ENCODE measurements at regions not wholly inside any gene's neighbourhood (a gene's known extent, or its start where the extent isn't known, plus 50 kb on each side); places are given as distances from the start of the nearest gene placed in this dataset.
"Not testable (repeated sequence)": the region's sequence is repeated elsewhere in the genome, so short reads cannot be mapped to it uniquely, and the experiment has no call there.

DNA sequence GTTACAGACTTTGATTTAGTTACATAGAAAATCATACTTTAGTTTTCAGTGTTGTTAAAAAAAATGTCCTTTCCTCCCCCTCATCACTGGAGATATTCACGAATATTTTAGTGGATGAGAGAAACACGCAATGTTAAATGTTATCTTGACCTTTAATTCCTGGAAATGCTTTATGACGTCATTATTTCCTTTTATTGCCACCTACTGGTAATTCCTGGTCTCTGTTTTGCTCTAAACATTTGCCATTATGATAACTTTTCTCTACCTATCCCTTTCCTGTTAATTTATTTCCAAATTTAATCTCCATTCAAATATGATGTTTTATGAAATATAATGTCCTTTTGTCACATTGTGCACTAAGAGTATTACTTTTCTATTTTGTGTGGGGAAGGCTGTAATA lies 770.6 kb downstream of the FAM181B start:
- ChIA-PET CTCF (interaction anchor here (0.5 kb wide), 1 partner anchor 49 kb away, joined by 3 read pairs; no protein-coding TSS in a partner anchor), POLR2A (no interaction called here)
- DNase-seq (ENCODE audit: extremely low spot score) = no peak
- no peak for TF ChIP-seq SP1 (IDR thresholded peaks at IDR 0.05)
- TF ChIP-seq BHLHE40 (IDR thresholded peaks at IDR 0.05; ENCODE audit: borderline replicate concordance) = no peak
- no peak for TF ChIP-seq FOXM1 (IDR thresholded peaks at IDR 0.05; ENCODE audit: borderline replicate concordance)
- no peak for TF ChIP-seq CTBP1 (IDR thresholded peaks at IDR 0.05; ENCODE audit: borderline replicate concordance)
- TF ChIP-seq SUZ12 (IDR thresholded peaks at IDR 0.05) = no peak
- TF ChIP-seq FOXA1 (IDR thresholded peaks at IDR 0.05) = no peak
- no peak for TF ChIP-seq ELF4 (IDR thresholded peaks at IDR 0.05)
- no peak for TF ChIP-seq LEF1 (IDR thresholded peaks at IDR 0.05; ENCODE audit: borderline replicate concordance)
- TF ChIP-seq NFRKB (IDR thresholded peaks at IDR 0.05) = no peak
- TF ChIP-seq TARDBP (IDR thresholded peaks at IDR 0.05) = no peak
- no peak for TF ChIP-seq L3MBTL2 (conservative IDR thresholded peaks at IDR 0.05)
- TF ChIP-seq HDGF (IDR thresholded peaks at IDR 0.05; ENCODE audit: borderline replicate concordance) = no peak
- no peak for TF ChIP-seq FOXK2 (IDR thresholded peaks at IDR 0.05)
- no peak for TF ChIP-seq ZNF384 (IDR thresholded peaks at IDR 0.05)
- no peak for TF ChIP-seq ARNT (IDR thresholded peaks at IDR 0.05)
- TF ChIP-seq, protein P1, sequence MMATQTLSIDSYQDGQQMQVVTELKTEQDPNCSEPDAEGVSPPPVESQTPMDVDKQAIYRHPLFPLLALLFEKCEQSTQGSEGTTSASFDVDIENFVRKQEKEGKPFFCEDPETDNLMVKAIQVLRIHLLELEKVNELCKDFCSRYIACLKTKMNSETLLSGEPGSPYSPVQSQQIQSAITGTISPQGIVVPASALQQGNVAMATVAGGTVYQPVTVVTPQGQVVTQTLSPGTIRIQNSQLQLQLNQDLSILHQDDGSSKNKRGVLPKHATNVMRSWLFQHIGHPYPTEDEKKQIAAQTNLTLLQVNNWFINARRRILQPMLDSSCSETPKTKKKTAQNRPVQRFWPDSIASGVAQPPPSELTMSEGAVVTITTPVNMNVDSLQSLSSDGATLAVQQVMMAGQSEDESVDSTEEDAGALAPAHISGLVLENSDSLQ (IDR thresholded peaks at IDR 0.05) = no peak

- no peak for TF ChIP-seq FOXK2 (IDR thresholded peaks at IDR 0.05)
- TF ChIP-seq, protein P1 (IDR thresholded peaks at IDR 0.05) = 0 out of 2 replicates have a peak, but pooled peaks have one; percentile 19
- DNase-seq (ENCODE audit: extremely low spot score) = no peak
- ChIA-PET POLR2A (no interaction called here), CTCF (no interaction called here)
These were observed 773.2 kb downstream of the FAM181B start for GRCh38 chr11:81960443-81960842.

DNA sequence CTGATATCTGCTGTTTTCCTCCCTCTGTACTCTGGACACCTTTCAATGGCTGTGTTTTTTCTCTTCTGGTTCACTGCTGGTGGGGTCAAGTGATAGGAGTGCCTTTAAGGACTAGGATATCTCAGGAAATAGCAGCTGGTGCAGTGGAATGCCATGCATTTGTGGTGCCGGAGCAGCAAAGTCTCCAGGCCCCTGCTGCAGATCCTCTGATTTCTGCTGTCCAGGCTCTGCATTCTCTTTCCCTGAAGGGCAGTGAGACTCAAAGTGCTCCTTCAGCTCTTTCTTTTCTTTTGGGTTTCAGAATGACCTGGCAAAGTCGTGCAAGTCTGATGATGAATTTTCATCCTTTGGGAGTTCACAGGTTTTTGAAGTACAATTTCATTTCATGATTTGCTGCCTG lies 774.3 kb downstream of the FAM181B start:
- DNase-seq (ENCODE audit: extremely low spot score) = no peak

DNA sequence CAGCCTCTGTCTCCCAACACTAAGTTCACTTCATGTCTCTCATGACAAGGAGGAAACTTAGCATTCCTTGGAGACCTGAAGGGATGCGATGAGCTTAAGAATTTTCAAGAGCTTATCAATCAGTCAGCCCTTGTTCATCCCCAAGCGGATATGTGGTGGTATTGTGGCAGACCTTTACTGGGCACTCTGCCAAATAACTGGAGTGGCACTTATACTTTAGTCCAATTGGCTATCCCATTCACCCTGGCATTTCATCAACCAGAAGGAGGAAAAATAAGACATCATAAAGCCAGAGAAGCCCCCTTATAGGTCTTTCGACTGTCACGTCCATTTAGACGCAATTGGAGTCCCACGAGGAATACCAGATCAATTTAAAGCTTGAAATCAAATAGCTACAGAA lies 779.4 kb downstream of the FAM181B start:
- POLR2A ChIA-PET; CTCF ChIA-PET; DNase-seq (ENCODE audit: extremely low spot score): not testable (repeated sequence)

More for the DNA sequence above, 774.3 kb downstream of the FAM181B start:
- ChIA-PET POLR2A (no interaction called here), CTCF (no interaction called here)
- TF ChIP-seq FOXM1 (IDR thresholded peaks at IDR 0.05; ENCODE audit: borderline replicate concordance) = no peak
- TF ChIP-seq SUZ12 (IDR thresholded peaks at IDR 0.05) = no peak
- TF ChIP-seq BHLHE40 (IDR thresholded peaks at IDR 0.05; ENCODE audit: borderline replicate concordance) = no peak
- no peak for TF ChIP-seq FOXA1 (IDR thresholded peaks at IDR 0.05)
- no peak for TF ChIP-seq CTBP1 (IDR thresholded peaks at IDR 0.05; ENCODE audit: borderline replicate concordance)
- TF ChIP-seq LEF1 (IDR thresholded peaks at IDR 0.05; ENCODE audit: borderline replicate concordance) = no peak
- TF ChIP-seq ZNF384 (IDR thresholded peaks at IDR 0.05) = no peak
- no peak for TF ChIP-seq ELF4 (IDR thresholded peaks at IDR 0.05)
- TF ChIP-seq, protein P1 (IDR thresholded peaks at IDR 0.05) = no peak
- TF ChIP-seq FOXK2 (IDR thresholded peaks at IDR 0.05) = no peak
- TF ChIP-seq ARNT (IDR thresholded peaks at IDR 0.05) = no peak
- no peak for TF ChIP-seq TARDBP (IDR thresholded peaks at IDR 0.05)
- TF ChIP-seq HDGF (IDR thresholded peaks at IDR 0.05; ENCODE audit: borderline replicate concordance) = no peak
- no peak for TF ChIP-seq L3MBTL2 (conservative IDR thresholded peaks at IDR 0.05)
- TF ChIP-seq NFRKB (IDR thresholded peaks at IDR 0.05) = no peak
- TF ChIP-seq SP1 (IDR thresholded peaks at IDR 0.05) = no peak

- CTCF ChIA-PET = no interaction called here
These were observed 786.8 kb downstream of the FAM181B start for GRCh38 chr11:81946831-81947230.

GRCh38 chr11:81942646-81943045 lies 791.0 kb downstream of the FAM181B start:
- POLR2A ChIA-PET = no interaction called here
- CTCF ChIA-PET = no interaction called here
- no peak for DNase-seq (ENCODE audit: extremely low spot score)
- TF ChIP-seq LEF1 (IDR thresholded peaks at IDR 0.05; ENCODE audit: borderline replicate concordance) = no peak
- TF ChIP-seq, protein P1 (IDR thresholded peaks at IDR 0.05) = no peak
- TF ChIP-seq SP1 (IDR thresholded peaks at IDR 0.05) = no peak
- no peak for TF ChIP-seq ARNT (IDR thresholded peaks at IDR 0.05)
- no peak for TF ChIP-seq FOXA1 (IDR thresholded peaks at IDR 0.05)
- no peak for TF ChIP-seq TARDBP (IDR thresholded peaks at IDR 0.05)
- TF ChIP-seq SUZ12 (IDR thresholded peaks at IDR 0.05) = no peak
- TF ChIP-seq FOXK2 (IDR thresholded peaks at IDR 0.05) = no peak
- no peak for TF ChIP-seq HDGF (IDR thresholded peaks at IDR 0.05; ENCODE audit: borderline replicate concordance)
- TF ChIP-seq ZNF384 (IDR thresholded peaks at IDR 0.05) = no peak
- TF ChIP-seq ELF4 (IDR thresholded peaks at IDR 0.05) = no peak
- no peak for TF ChIP-seq CTBP1 (IDR thresholded peaks at IDR 0.05; ENCODE audit: borderline replicate concordance)
- no peak for TF ChIP-seq FOXM1 (IDR thresholded peaks at IDR 0.05; ENCODE audit: borderline replicate concordance)
- TF ChIP-seq BHLHE40 (IDR thresholded peaks at IDR 0.05; ENCODE audit: borderline replicate concordance) = no peak
- no peak for TF ChIP-seq NFRKB (IDR thresholded peaks at IDR 0.05)
- no peak for TF ChIP-seq L3MBTL2 (conservative IDR thresholded peaks at IDR 0.05)

More at GRCh38 chr11:81946831-81947230, 786.8 kb downstream of the FAM181B start:
- POLR2A ChIA-PET = no interaction called here
- no peak for TF ChIP-seq CTBP1 (IDR thresholded peaks at IDR 0.05; ENCODE audit: borderline replicate concordance)
- no peak for TF ChIP-seq BHLHE40 (IDR thresholded peaks at IDR 0.05; ENCODE audit: borderline replicate concordance)
- no peak for TF ChIP-seq ZNF384 (IDR thresholded peaks at IDR 0.05)
- no peak for TF ChIP-seq ARNT (IDR thresholded peaks at IDR 0.05)
- TF ChIP-seq SP1 (IDR thresholded peaks at IDR 0.05) = no peak
- no peak for TF ChIP-seq L3MBTL2 (conservative IDR thresholded peaks at IDR 0.05)
- no peak for TF ChIP-seq ELF4 (IDR thresholded peaks at IDR 0.05)
- no peak for TF ChIP-seq NFRKB (IDR thresholded peaks at IDR 0.05)
- no peak for TF ChIP-seq HDGF (IDR thresholded peaks at IDR 0.05; ENCODE audit: borderline replicate concordance)
- no peak for TF ChIP-seq LEF1 (IDR thresholded peaks at IDR 0.05; ENCODE audit: borderline replicate concordance)
- TF ChIP-seq FOXA1 (IDR thresholded peaks at IDR 0.05) = no peak
- DNase-seq (ENCODE audit: extremely low spot score) = no peak
